ACC112 (cell line): ENCODE measurements at regions not wholly inside any gene's neighbourhood (a gene's known extent, or its start where the extent isn't known, plus 50 kb on each side); places are given as distances from the start of the nearest gene placed in this dataset.
"Not testable (repeated sequence)": the region's sequence is repeated elsewhere in the genome, so short reads cannot be mapped to it uniquely, and the experiment has no call there.

ENCODE experiments used
- H2AFZ ChIP-seq: fragments of 200-600 bp; sonication (generic); one replicate; pipeline ENCODE4 v1.6.0; 2017; ENCODE audit warnings: antibody characterized with exemption, low read length; ENCODE audit not compliant: unreplicated experiment
- H3K27ac ChIP-seq: fragments of 200-600 bp; sonication (generic); 2 replicates; pipeline ENCODE4 v1.5.1; 2014; ENCODE audit warnings: low read depth, mild to moderate bottlenecking, antibody characterized with exemption, low read length, moderate library complexity
- H3K27me3 ChIP-seq: fragments of 200-600 bp; sonication (generic); 2 replicates; pipeline ENCODE4 v1.6.1; 2014; ENCODE audit warnings: mild to moderate bottlenecking, antibody characterized with exemption, low read length, moderate library complexity, mixed read lengths; ENCODE audit not compliant: insufficient read depth
- H3K36me3 ChIP-seq: fragments of 200-600 bp; sonication (generic); 2 replicates; pipeline ENCODE4 v1.6.1; 2016; ENCODE audit warnings: mild to moderate bottlenecking, antibody characterized with exemption, low read length, moderate library complexity, mixed read lengths; ENCODE audit not compliant: insufficient read depth
- H3K4me1 ChIP-seq: fragments of 200-600 bp; sonication (generic); one replicate; pipeline ENCODE4 v1.6.1; 2016; ENCODE audit warnings: low read length, mixed read lengths; ENCODE audit not compliant: insufficient read depth, unreplicated experiment, control insufficient read depth
- H3K4me3 ChIP-seq: fragments of 200-600 bp; sonication (generic); 2 replicates; pipeline ENCODE4 v1.5.1; 2014; ENCODE audit warnings: mild to moderate bottlenecking, low read depth, low read length
- H3K79me2 ChIP-seq: fragments of 200-600 bp; sonication (generic); one replicate; pipeline ENCODE4 v1.6.0; 2016; ENCODE audit warnings: low read length; ENCODE audit not compliant: control insufficient read depth, unreplicated experiment, insufficient read depth

GRCh38 chr7:136371409-136371808 is 394.2 kb upstream of the MTPN start:
- not testable (repeated sequence) for H3K79me2 ChIP-seq, H3K4me3 ChIP-seq, H3K4me1 ChIP-seq, H3K36me3 ChIP-seq, H2AFZ ChIP-seq, H3K27ac ChIP-seq, H3K27me3 ChIP-seq

- H3K4me1 ChIP-seq = no peaks in the 10 kb centered on the region
- no peak overlapping the region for H3K27ac ChIP-seq
- no peaks in the 10 kb centered on the region for H3K79me2 ChIP-seq
- H3K27me3 ChIP-seq = no peaks in the 10 kb centered on the region
- no peak overlapping the region for H2AFZ ChIP-seq
- no peaks in the 10 kb centered on the region for H3K36me3 ChIP-seq
- no peak overlapping the region for H3K4me3 ChIP-seq
Observed at GRCh38 chr7:136370137-136370536, 393.0 kb upstream of the MTPN start.

- H3K79me2 ChIP-seq = no peaks in the 10 kb centered on the region
- no peak overlapping the region for H3K4me3 ChIP-seq
- no peaks in the 10 kb centered on the region for H3K27me3 ChIP-seq
- H3K36me3 ChIP-seq = no peaks in the 10 kb centered on the region
- no peak overlapping the region for H3K27ac ChIP-seq
- no peak overlapping the region for H2AFZ ChIP-seq
- no peaks in the 10 kb centered on the region for H3K4me1 ChIP-seq
Observed at GRCh38 chr7:136369225-136369624, 392.1 kb upstream of the MTPN start.

GRCh38 chr7:136359333-136359903 is 382.3 kb upstream of the MTPN start:
- no peak overlapping the region for H3K27ac ChIP-seq
- H3K4me3 ChIP-seq = no peak overlapping the region
- no peaks in the 10 kb centered on the region for H3K4me1 ChIP-seq
- no peaks in the 10 kb centered on the region for H3K79me2 ChIP-seq
- H3K27me3 ChIP-seq = no peaks in the 10 kb centered on the region
- no peaks in the 10 kb centered on the region for H3K36me3 ChIP-seq
- H2AFZ ChIP-seq = no peak overlapping the region

- Histone ChIP-seq H3K36me3 (no peaks in the 10 kb centered on the region), H3K4me3 (no peak overlapping the region), H3K4me1 (no peaks in the 10 kb centered on the region), H3K27me3 (no peaks in the 10 kb centered on the region), H2AFZ (no peak overlapping the region), H3K79me2 (no peaks in the 10 kb centered on the region), H3K27ac (no peak overlapping the region)
Observed at GRCh38 chr7:136353287-136353686, 376.1 kb upstream of the MTPN start.

DNA sequence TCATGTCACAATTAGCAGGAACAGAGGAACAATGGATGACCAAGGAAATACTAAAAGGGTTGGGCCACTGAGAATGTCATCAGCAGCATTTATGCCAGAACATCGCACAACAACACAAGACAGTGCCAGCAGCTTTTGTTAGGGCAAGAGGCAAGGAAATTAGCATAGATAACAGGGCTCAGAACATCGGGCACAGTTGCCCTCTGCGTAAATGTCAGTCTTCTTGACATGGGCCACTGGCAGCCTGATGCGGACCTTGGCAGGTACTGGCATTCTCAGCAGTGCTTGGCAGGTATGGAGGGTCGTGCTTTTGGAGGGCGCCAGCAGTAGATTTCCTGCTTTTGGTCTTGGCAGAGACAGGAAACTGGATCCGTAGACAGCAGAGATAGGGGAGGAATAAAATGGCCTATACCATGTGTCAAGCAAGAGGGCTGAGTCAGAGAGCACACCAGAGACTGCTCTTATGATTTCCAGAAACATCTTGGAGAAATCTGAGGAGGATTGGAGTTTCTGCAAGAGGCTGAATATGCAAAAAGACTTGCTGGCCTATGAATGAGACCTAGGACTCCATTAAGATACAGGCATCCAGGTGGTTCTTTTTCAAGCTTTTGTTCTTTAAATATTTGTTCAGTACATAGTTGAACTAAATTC is 371.5 kb upstream of the MTPN start:
- no peaks in the 10 kb centered on the region for H3K27me3 ChIP-seq
- H3K4me1 ChIP-seq = no peaks in the 10 kb centered on the region
- no peak overlapping the region for H3K27ac ChIP-seq
- H3K4me3 ChIP-seq = no peak overlapping the region
- no peaks in the 10 kb centered on the region for H3K36me3 ChIP-seq
- no peak overlapping the region for H2AFZ ChIP-seq
- H3K79me2 ChIP-seq = no peaks in the 10 kb centered on the region

- no peaks in the 10 kb centered on the region for H3K4me1 ChIP-seq
- no peaks in the 10 kb centered on the region for H3K27me3 ChIP-seq
- no peak overlapping the region for H3K4me3 ChIP-seq
- H3K27ac ChIP-seq = no peak overlapping the region
- no peaks in the 10 kb centered on the region for H3K36me3 ChIP-seq
- no peak overlapping the region for H2AFZ ChIP-seq
- no peaks in the 10 kb centered on the region for H3K79me2 ChIP-seq
Observed at GRCh38 chr7:136348142-136348541, 371.0 kb upstream of the MTPN start.

DNA sequence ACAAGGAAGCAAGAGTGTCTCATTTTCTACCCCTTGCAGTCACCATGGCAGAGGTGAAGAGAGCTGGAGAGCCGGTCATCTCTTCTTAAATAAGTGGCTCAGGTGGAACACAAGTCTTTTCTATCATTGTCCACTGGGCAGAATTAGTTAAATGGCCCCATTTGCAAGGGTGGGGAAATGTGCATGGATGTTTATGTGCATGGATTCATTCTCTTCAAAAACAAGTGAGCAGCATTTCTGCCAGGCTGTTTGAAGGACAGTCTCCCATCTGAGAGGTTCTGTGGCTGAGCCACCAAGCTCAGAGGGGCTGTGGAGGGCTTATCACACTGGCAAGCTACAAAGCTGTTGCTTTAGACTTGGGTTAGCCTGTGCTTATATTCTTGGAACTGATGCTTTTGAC is 370.3 kb upstream of the MTPN start:
- H3K36me3 ChIP-seq = no peaks in the 10 kb centered on the region
- H3K4me3 ChIP-seq = no peak overlapping the region
- H3K4me1 ChIP-seq = no peaks in the 10 kb centered on the region
- H3K79me2 ChIP-seq = no peaks in the 10 kb centered on the region
- no peak overlapping the region for H3K27ac ChIP-seq
- H2AFZ ChIP-seq = no peak overlapping the region
- no peaks in the 10 kb centered on the region for H3K27me3 ChIP-seq

- Histone ChIP-seq H2AFZ (no peak overlapping the region), H3K4me3 (no peak overlapping the region), H3K36me3 (no peaks in the 10 kb centered on the region), H3K4me1 (no peaks in the 10 kb centered on the region), H3K27ac (no peak overlapping the region), H3K79me2 (no peaks in the 10 kb centered on the region), H3K27me3 (no peaks in the 10 kb centered on the region)
Observed at GRCh38 chr7:136342251-136342650, 365.1 kb upstream of the MTPN start.

GRCh38 chr7:136339464-136339863 is 362.3 kb upstream of the MTPN start:
- Histone ChIP-seq H3K36me3 (no peaks in the 10 kb centered on the region), H3K4me3 (no peak overlapping the region), H2AFZ (no peak overlapping the region), H3K4me1 (no peaks in the 10 kb centered on the region), H3K27ac (no peak overlapping the region), H3K79me2 (no peaks in the 10 kb centered on the region), H3K27me3 (no peaks in the 10 kb centered on the region)

GRCh38 chr7:136336932-136337331 is 359.8 kb upstream of the MTPN start:
- no peak overlapping the region for H2AFZ ChIP-seq
- H3K4me3 ChIP-seq = no peak overlapping the region
- H3K27me3 ChIP-seq = no peaks in the 10 kb centered on the region
- no peaks in the 10 kb centered on the region for H3K79me2 ChIP-seq
- no peaks in the 10 kb centered on the region for H3K4me1 ChIP-seq
- H3K36me3 ChIP-seq = no peaks in the 10 kb centered on the region
- no peak overlapping the region for H3K27ac ChIP-seq
